ENCODE measurements at regions not wholly inside any gene's neighbourhood (a gene's known extent, or its start where the extent isn't known, plus 50 kb on each side); places are given as distances from the start of the nearest gene placed in this dataset.

DNA sequence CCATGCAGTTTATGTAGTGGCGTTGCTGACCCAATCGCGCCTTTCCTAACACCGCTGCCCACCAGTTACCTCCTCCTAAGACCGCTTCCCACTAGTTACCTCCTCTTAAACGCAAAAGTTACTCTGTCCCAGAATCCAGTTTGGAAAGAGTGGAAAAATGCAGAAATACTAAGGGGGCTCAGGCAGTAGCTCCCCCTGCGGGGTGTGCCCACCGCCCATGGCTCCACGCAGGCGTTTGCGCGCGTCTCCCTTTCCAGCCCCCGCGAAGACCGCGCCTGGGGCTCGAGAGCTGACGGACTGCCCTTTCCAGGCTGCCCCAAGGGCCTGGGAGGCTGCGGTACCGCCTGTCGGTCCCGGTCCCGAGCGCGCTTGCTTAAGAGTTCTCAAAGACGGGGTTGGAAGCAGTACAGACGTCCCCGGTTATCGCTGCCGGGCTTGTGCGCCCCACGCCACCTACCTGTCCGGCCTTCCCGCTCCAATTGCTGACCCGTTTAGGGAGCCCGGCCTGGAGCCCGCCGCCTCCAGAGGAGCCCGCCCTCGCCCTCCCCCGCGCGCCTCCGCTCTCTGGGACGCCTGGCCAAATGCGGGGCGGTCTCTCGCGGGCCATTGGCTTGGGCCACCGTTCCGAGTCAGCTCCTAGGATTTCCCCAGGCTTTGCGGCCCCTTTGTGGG, 414.1 kb upstream of the ESRRG start:
- TF ChIP-seq TAF1 (IDR thresholded peaks at IDR 0.05; ENCODE audit: borderline replicate concordance, low read depth, low read length) (no peak), POLR2A (IDR thresholded peaks at IDR 0.05; ENCODE audit: low read depth, low read length) (no peak), POLR2AphosphoS5 (IDR thresholded peaks at IDR 0.05; ENCODE audit: low read depth, low read length) (no peak)

Measured in GM12892 (cell line).